WTC11 (cell line): ENCODE measurements at regions not wholly inside any gene's neighbourhood (a gene's known extent, or its start where the extent isn't known, plus 50 kb on each side); places are given as distances from the start of the nearest gene placed in this dataset.

Experiments
- ATAC-seq: fragments of 200-7000 bp; cut with Tn5 transposase; 2 replicates; pipeline ENCODE4 v1.10.0; 2021; ENCODE audit warnings: mild to moderate bottlenecking, moderate library complexity
- CTCF ChIA-PET: fragments of 300-600 bp; sonication (Branson Sonifier 250); formaldehyde crosslinking; loops from one replicate; lab custom pipeline; 2021; ENCODE audit warnings: antibody characterized with exemption; lab: Charles Lee
- POLR2A ChIA-PET: fragments of 350-600 bp; sonication (Branson Sonifier 250); formaldehyde crosslinking; loops from one replicate; lab custom pipeline; 2021; ENCODE audit warnings: antibody characterized with exemption; lab: Charles Lee
- DNase-seq: peaks from one replicate; pipeline ENCODE4 v3.0.0; 2021; ENCODE audit warnings: low spot score
- H3K27ac Mint-ChIP-seq: 2 replicates; pipeline ENCODE4 v1.8.0; 2021; ENCODE audit warnings: mixed read lengths
- H3K27me3 Mint-ChIP-seq: 2 replicates; pipeline ENCODE4 v1.8.0; 2021; ENCODE audit warnings: low read depth, mild to moderate bottlenecking, moderate library complexity, mixed read lengths
- H3K36me3 Mint-ChIP-seq: 2 replicates; pipeline ENCODE4 v1.8.0; 2021; ENCODE audit warnings: mixed read lengths
- H3K4me1 Mint-ChIP-seq: 2 replicates; pipeline ENCODE4 v1.8.0; 2022; ENCODE audit warnings: mixed read lengths
- H3K4me3 Mint-ChIP-seq: 2 replicates; pipeline ENCODE4 v1.8.0; 2021; ENCODE audit warnings: mild to moderate bottlenecking, moderate library complexity, mixed read lengths
- H3K9me3 Mint-ChIP-seq: 2 replicates; pipeline ENCODE4 v1.8.0; 2021; ENCODE audit warnings: mixed read lengths
- CREB1 ChIP-seq: sonication (generic); formaldehyde crosslinking; IDR thresholded peaks from 2 replicates; pipeline ENCODE4 v1.8.0; 2023; ENCODE audit warnings: mild to moderate bottlenecking, missing genetic modification reagents
- FOXP1 ChIP-seq: sonication (generic); formaldehyde crosslinking; IDR thresholded peaks from 2 replicates; pipeline ENCODE4 v1.8.0; 2022; ENCODE audit warnings: missing genetic modification reagents, mild to moderate bottlenecking, moderate library complexity, borderline replicate concordance
- JUN ChIP-seq: sonication (generic); formaldehyde crosslinking; IDR thresholded peaks from 2 replicates; pipeline ENCODE4 v1.8.0; 2023; ENCODE audit warnings: mild to moderate bottlenecking, missing genetic modification reagents
- NFATC4 ChIP-seq: fragments of 250-450 bp; sonication (Bioruptor Pico); IDR thresholded peaks from 2 replicates; pipeline ENCODE4 v1.9.0; 2021; ENCODE audit warnings: mild to moderate bottlenecking
- TEAD4 ChIP-seq: sonication (generic); formaldehyde crosslinking; IDR thresholded peaks from 2 replicates; pipeline ENCODE4 v1.8.0; 2022; ENCODE audit warnings: mild to moderate bottlenecking, missing genetic modification reagents
- ZNF138 ChIP-seq: sonication (generic); formaldehyde crosslinking; conservative IDR thresholded peaks from 2 replicates; pipeline ENCODE4 v1.8.1; 2022; ENCODE audit warnings: mild to moderate bottlenecking, moderate library complexity, missing genetic modification reagents
- TF ChIP-seq, protein P1 (sequence below): sonication (generic); formaldehyde crosslinking; IDR thresholded peaks from 2 replicates; pipeline ENCODE4 v1.8.0; 2022; ENCODE audit warnings: mild to moderate bottlenecking, missing genetic modification reagents
- TF ChIP-seq, protein P2 (sequence below): sonication (generic); formaldehyde crosslinking; conservative IDR thresholded peaks from 2 replicates; pipeline ENCODE4 v1.8.1; 2022; ENCODE audit warnings: mild to moderate bottlenecking, missing genetic modification reagents
- TF ChIP-seq, protein P3 (sequence below): fragments of 250-450 bp; sonication (Bioruptor Pico); IDR thresholded peaks from 2 replicates; pipeline ENCODE4 v1.9.0; 2021; ENCODE audit warnings: mild to moderate bottlenecking
- TF ChIP-seq, protein P4 (sequence below): sonication (generic); formaldehyde crosslinking; IDR thresholded peaks from 2 replicates; pipeline ENCODE4 v1.8.1; 2022; ENCODE audit warnings: missing genetic modification reagents, borderline replicate concordance
- TF ChIP-seq, protein P5 (sequence below): sonication (generic); formaldehyde crosslinking; conservative IDR thresholded peaks from 2 replicates; pipeline ENCODE4 v1.8.1; 2023; ENCODE audit warnings: mild to moderate bottlenecking, low read depth, missing genetic modification reagents, moderate library complexity
- TF ChIP-seq, protein P6 (sequence below): fragments of 250-450 bp; sonication (Bioruptor Pico); IDR thresholded peaks from 2 replicates; pipeline ENCODE4 v1.9.0; 2021; ENCODE audit warnings: mild to moderate bottlenecking, borderline replicate concordance

DNA sequence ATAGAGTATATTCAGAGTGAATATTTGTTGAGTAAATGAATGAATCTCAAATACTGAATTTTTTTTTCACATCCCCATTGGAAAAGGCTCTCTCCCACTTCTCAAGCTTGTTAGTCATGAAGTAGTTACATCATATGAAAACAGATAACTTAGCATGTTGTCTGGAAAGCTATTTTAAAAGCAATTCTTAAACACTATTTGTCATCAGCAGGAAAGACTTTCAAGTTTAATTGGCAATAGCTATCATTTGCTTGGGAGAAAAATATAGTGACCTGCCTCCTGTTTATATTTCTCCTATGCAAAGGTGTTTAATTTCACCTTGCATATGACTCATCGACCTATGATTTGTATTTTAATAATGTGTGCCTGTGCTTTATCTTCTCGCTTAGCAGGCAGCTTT, 499.8 kb upstream of the GRIA1 start:
- no peaks in the 10 kb centered on the region for H3K27me3 Mint-ChIP-seq

More for the DNA sequence above, 499.8 kb upstream of the GRIA1 start:
- Mint-ChIP-seq H3K36me3 (no peaks in the 10 kb centered on the region), H3K4me1 (peaks cover 19% of the 10 kb centered on the region), H3K27ac (no peak overlapping the region), H3K9me3 (no peaks in the 10 kb centered on the region), H3K4me3 (no peak overlapping the region)
- ATAC-seq (no peak), DNase-seq (no peak)
- CTCF ChIA-PET = no interaction called here
- TF ChIP-seq, protein P1, sequence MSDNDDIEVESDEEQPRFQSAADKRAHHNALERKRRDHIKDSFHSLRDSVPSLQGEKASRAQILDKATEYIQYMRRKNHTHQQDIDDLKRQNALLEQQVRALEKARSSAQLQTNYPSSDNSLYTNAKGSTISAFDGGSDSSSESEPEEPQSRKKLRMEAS = no peak
- TF ChIP-seq JUN (CRISPR knock-in tag) (no peak), NFATC4 (CRISPR knock-in tag) (no peak), CREB1 (CRISPR knock-in tag) (no peak), FOXP1 (CRISPR knock-in tag) (no peak), TEAD4 (CRISPR knock-in tag) (no peak), ZNF138 (CRISPR knock-in tag) (no peak)
- TF ChIP-seq, protein P2, sequence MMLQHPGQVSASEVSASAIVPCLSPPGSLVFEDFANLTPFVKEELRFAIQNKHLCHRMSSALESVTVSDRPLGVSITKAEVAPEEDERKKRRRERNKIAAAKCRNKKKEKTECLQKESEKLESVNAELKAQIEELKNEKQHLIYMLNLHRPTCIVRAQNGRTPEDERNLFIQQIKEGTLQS (CRISPR knock-in tag) = no peak
- TF ChIP-seq, protein P3, sequence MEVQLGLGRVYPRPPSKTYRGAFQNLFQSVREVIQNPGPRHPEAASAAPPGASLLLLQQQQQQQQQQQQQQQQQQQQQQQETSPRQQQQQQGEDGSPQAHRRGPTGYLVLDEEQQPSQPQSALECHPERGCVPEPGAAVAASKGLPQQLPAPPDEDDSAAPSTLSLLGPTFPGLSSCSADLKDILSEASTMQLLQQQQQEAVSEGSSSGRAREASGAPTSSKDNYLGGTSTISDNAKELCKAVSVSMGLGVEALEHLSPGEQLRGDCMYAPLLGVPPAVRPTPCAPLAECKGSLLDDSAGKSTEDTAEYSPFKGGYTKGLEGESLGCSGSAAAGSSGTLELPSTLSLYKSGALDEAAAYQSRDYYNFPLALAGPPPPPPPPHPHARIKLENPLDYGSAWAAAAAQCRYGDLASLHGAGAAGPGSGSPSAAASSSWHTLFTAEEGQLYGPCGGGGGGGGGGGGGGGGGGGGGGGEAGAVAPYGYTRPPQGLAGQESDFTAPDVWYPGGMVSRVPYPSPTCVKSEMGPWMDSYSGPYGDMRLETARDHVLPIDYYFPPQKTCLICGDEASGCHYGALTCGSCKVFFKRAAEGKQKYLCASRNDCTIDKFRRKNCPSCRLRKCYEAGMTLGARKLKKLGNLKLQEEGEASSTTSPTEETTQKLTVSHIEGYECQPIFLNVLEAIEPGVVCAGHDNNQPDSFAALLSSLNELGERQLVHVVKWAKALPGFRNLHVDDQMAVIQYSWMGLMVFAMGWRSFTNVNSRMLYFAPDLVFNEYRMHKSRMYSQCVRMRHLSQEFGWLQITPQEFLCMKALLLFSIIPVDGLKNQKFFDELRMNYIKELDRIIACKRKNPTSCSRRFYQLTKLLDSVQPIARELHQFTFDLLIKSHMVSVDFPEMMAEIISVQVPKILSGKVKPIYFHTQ (CRISPR knock-in tag) = no peak
- TF ChIP-seq, protein P4, sequence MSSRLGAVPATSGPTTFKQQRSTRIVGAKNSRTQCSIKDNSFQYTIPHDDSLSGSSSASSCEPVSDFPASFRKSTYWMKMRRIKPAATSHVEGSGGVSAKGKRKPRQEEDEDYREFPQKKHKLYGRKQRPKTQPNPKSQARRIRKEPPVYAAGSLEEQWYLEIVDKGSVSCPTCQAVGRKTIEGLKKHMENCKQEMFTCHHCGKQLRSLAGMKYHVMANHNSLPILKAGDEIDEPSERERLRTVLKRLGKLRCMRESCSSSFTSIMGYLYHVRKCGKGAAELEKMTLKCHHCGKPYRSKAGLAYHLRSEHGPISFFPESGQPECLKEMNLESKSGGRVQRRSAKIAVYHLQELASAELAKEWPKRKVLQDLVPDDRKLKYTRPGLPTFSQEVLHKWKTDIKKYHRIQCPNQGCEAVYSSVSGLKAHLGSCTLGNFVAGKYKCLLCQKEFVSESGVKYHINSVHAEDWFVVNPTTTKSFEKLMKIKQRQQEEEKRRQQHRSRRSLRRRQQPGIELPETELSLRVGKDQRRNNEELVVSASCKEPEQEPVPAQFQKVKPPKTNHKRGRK = no peak
- TF ChIP-seq, protein P5, sequence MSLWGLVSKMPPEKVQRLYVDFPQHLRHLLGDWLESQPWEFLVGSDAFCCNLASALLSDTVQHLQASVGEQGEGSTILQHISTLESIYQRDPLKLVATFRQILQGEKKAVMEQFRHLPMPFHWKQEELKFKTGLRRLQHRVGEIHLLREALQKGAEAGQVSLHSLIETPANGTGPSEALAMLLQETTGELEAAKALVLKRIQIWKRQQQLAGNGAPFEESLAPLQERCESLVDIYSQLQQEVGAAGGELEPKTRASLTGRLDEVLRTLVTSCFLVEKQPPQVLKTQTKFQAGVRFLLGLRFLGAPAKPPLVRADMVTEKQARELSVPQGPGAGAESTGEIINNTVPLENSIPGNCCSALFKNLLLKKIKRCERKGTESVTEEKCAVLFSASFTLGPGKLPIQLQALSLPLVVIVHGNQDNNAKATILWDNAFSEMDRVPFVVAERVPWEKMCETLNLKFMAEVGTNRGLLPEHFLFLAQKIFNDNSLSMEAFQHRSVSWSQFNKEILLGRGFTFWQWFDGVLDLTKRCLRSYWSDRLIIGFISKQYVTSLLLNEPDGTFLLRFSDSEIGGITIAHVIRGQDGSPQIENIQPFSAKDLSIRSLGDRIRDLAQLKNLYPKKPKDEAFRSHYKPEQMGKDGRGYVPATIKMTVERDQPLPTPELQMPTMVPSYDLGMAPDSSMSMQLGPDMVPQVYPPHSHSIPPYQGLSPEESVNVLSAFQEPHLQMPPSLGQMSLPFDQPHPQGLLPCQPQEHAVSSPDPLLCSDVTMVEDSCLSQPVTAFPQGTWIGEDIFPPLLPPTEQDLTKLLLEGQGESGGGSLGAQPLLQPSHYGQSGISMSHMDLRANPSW (CRISPR knock-in tag) = no peak
- TF ChIP-seq, protein P6, sequence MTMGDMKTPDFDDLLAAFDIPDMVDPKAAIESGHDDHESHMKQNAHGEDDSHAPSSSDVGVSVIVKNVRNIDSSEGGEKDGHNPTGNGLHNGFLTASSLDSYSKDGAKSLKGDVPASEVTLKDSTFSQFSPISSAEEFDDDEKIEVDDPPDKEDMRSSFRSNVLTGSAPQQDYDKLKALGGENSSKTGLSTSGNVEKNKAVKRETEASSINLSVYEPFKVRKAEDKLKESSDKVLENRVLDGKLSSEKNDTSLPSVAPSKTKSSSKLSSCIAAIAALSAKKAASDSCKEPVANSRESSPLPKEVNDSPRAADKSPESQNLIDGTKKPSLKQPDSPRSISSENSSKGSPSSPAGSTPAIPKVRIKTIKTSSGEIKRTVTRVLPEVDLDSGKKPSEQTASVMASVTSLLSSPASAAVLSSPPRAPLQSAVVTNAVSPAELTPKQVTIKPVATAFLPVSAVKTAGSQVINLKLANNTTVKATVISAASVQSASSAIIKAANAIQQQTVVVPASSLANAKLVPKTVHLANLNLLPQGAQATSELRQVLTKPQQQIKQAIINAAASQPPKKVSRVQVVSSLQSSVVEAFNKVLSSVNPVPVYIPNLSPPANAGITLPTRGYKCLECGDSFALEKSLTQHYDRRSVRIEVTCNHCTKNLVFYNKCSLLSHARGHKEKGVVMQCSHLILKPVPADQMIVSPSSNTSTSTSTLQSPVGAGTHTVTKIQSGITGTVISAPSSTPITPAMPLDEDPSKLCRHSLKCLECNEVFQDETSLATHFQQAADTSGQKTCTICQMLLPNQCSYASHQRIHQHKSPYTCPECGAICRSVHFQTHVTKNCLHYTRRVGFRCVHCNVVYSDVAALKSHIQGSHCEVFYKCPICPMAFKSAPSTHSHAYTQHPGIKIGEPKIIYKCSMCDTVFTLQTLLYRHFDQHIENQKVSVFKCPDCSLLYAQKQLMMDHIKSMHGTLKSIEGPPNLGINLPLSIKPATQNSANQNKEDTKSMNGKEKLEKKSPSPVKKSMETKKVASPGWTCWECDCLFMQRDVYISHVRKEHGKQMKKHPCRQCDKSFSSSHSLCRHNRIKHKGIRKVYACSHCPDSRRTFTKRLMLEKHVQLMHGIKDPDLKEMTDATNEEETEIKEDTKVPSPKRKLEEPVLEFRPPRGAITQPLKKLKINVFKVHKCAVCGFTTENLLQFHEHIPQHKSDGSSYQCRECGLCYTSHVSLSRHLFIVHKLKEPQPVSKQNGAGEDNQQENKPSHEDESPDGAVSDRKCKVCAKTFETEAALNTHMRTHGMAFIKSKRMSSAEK = no peak
- POLR2A ChIA-PET = no interaction called here
